H1 (cell line): ENCODE measurements at regions not wholly inside any gene's neighbourhood (a gene's known extent, or its start where the extent isn't known, plus 50 kb on each side); places are given as distances from the start of the nearest gene placed in this dataset.
A peak's percentile ranks its signal among the peaks of the same experiment; 100 is the strongest.

Experiments
- CTCF ChIA-PET: fragments of 300-600 bp; sonication (Branson Sonifier 250); formaldehyde crosslinking; loops from one replicate; lab custom pipeline; 2021; ENCODE audit not compliant: partially characterized antibody; lab: Charles Lee
- POLR2A ChIA-PET: fragments of 300-600 bp; sonication (Branson Sonifier 250); formaldehyde crosslinking; loops from one replicate; lab custom pipeline; 2021; ENCODE audit warnings: inconsistent platforms; ENCODE audit not compliant: partially characterized antibody; lab: Charles Lee
- DNase-seq, 2 experiments: peaks; one replicate each; pipeline versions ENCODE4 v3.0.0 to v3.0.0-alpha.2; 2010 to 2022; ENCODE audit warnings: low spot score in 2 of 2, low read depth in 1 of 2, mixed read lengths in 1 of 2
- FAIRE-seq: peaks from 2 replicates; lab custom pipeline; 2011; peaks lifted over from hg19 to GRCh38; lab: Jason Lieb, UNC
- H2AFZ ChIP-seq: 2 replicates; pipeline ENCODE4 v1.8.1; 2012; ENCODE audit warnings: low read length, inconsistent platforms
- H2AK5ac ChIP-seq: 2 replicates; pipeline ENCODE4 v1.6.1; 2013; ENCODE audit warnings: low read depth, low read length
- H2BK120ac ChIP-seq: replicated peaks from 2 replicates; pipeline ENCODE3; 2013; ENCODE audit warnings: low read depth, low read length, inconsistent platforms
- H2BK12ac ChIP-seq: 2 replicates; pipeline ENCODE4 v1.6.1; 2013; ENCODE audit warnings: low read depth, low read length
- H2BK15ac ChIP-seq: 2 replicates; pipeline ENCODE4 v1.6.1; 2013; ENCODE audit warnings: low read length
- H2BK20ac ChIP-seq: 2 replicates; pipeline ENCODE4 v1.6.1; 2013; ENCODE audit warnings: low read length
- H2BK5ac ChIP-seq: 2 replicates; pipeline ENCODE4 v1.6.1; 2013; ENCODE audit warnings: low read depth, low read length
- H3K14ac ChIP-seq: 2 replicates; pipeline ENCODE4 v1.6.1; 2013; ENCODE audit warnings: inconsistent platforms; ENCODE audit not compliant: insufficient read length
- H3K18ac ChIP-seq: 2 replicates; pipeline ENCODE4 v1.6.1; 2013; ENCODE audit warnings: low read length; ENCODE audit errors: extremely low read depth
- H3K23ac ChIP-seq: 2 replicates; pipeline ENCODE4 v1.6.1; 2013; ENCODE audit warnings: inconsistent platforms; ENCODE audit not compliant: insufficient read length
- H3K23me2 ChIP-seq: 2 replicates; pipeline ENCODE4 v1.6.1; 2013; ENCODE audit warnings: low read depth, low read length
- H3K27ac ChIP-seq: 2 replicates; pipeline ENCODE4 v1.6.1; 2011; ENCODE audit warnings: low read depth, low read length, inconsistent platforms
- H3K27me3 ChIP-seq, 4 experiments: replicated peaks in 1 of 4; 1 replicate in 1 of 4; 2 replicates in 3 of 4; pipeline versions ENCODE4 v1.6.1 to v1.8.1; 2011 to 2013; ENCODE audit warnings: low read length in 3 of 4, mild to moderate bottlenecking in 3 of 4, inconsistent platforms in 2 of 4, mixed read lengths in 2 of 4, moderate library complexity in 1 of 4; ENCODE audit not compliant: control insufficient read depth in 3 of 4, insufficient read depth in 3 of 4; ENCODE audit errors: extremely low read depth in 1 of 4
- H3K36me3 ChIP-seq, 4 experiments: 2 replicates each; pipeline versions ENCODE4 v1.6.1 to v1.8.1; 2011 to 2013; ENCODE audit warnings: mild to moderate bottlenecking in 4 of 4, low read length in 3 of 4, moderate library complexity in 2 of 4, control low read depth in 1 of 4, inconsistent platforms in 1 of 4; ENCODE audit not compliant: insufficient read depth in 4 of 4, control insufficient read depth in 2 of 4
- H3K4ac ChIP-seq: replicated peaks from 2 replicates; pipeline ENCODE3; 2013; ENCODE audit warnings: low read length, low read depth, mixed read lengths, inconsistent platforms; ENCODE audit not compliant: insufficient read length
- H3K4me1 ChIP-seq, 4 experiments: replicated peaks in 1 of 4; 1 replicate in 1 of 4; 2 replicates in 3 of 4; pipeline versions ENCODE4 v1.6.1 to v1.8.1; 2011 to 2013; ENCODE audit warnings: low read length in 3 of 4, inconsistent platforms in 2 of 4, mixed read lengths in 1 of 4; ENCODE audit not compliant: insufficient read depth in 4 of 4, control insufficient read depth in 3 of 4
- H3K4me2 ChIP-seq, 2 experiments: 2 replicates each; pipeline versions ENCODE4 v1.6.1 to v1.8.1; 2011 to 2013; ENCODE audit warnings: low read depth in 2 of 2, low read length in 2 of 2, control low read depth in 1 of 2, inconsistent platforms in 1 of 2, mild to moderate bottlenecking in 1 of 2; ENCODE audit not compliant: insufficient read depth in 1 of 2
- H3K4me3 ChIP-seq, 4 experiments: fragments of 200-600, 300-600 bp in 1 of 4; sonication (generic), shearing (Covaris generic), sonication (Bioruptor Twin) in 1 of 4; 2 replicates each; pipeline versions ENCODE4 v1.5.1 to v1.8.1; 2011 to 2016; ENCODE audit warnings: low read length in 4 of 4, low read depth in 3 of 4, control low read depth in 2 of 4, inconsistent platforms in 2 of 4, mild to moderate bottlenecking in 2 of 4, mixed read lengths in 1 of 4, moderate library complexity in 1 of 4; ENCODE audit not compliant: insufficient read depth in 2 of 4; ENCODE audit errors: extremely low read depth in 1 of 4
- H3K56ac ChIP-seq: replicated peaks from 2 replicates; pipeline ENCODE3; 2013; ENCODE audit warnings: low read depth, mild to moderate bottlenecking, mixed read lengths, low read length, inconsistent platforms; ENCODE audit not compliant: insufficient read length
- H3K79me1 ChIP-seq: 2 replicates; pipeline ENCODE4 v1.6.1; 2013; ENCODE audit warnings: low read depth, low read length, control low read depth
- H3K79me2 ChIP-seq, 2 experiments: 2 replicates each; pipeline versions ENCODE4 v1.6.1 to v1.8.1; 2012 to 2013; ENCODE audit warnings: low read length in 2 of 2, mild to moderate bottlenecking in 2 of 2, inconsistent platforms in 1 of 2; ENCODE audit not compliant: insufficient read depth in 2 of 2, control insufficient read depth in 1 of 2
- H3K9ac ChIP-seq, 4 experiments: replicated peaks in 1 of 4; 1 replicate in 1 of 4; 2 replicates in 3 of 4; pipeline versions ENCODE4 v1.6.1 to v1.8.1; 2011 to 2013; ENCODE audit warnings: low read depth in 3 of 4, low read length in 3 of 4, control low read depth in 2 of 4, mild to moderate bottlenecking in 2 of 4, moderate library complexity in 2 of 4, inconsistent platforms in 1 of 4; ENCODE audit errors: extremely low read depth in 1 of 4
- H3K9me3 ChIP-seq, 2 experiments: 2 replicates each; pipeline versions ENCODE4 v1.6.1 to v1.8.1; 2012 to 2013; ENCODE audit warnings: mild to moderate bottlenecking in 2 of 2, moderate library complexity in 2 of 2, control low read depth in 1 of 2, inconsistent platforms in 1 of 2, low read depth in 1 of 2, low read length in 1 of 2, mixed read lengths in 1 of 2; ENCODE audit not compliant: insufficient read depth in 2 of 2
- H4K20me1 ChIP-seq, 2 experiments: replicated peaks in 1 of 2; 2 replicates each; pipeline versions ENCODE3 to v1.8.1; 2011 to 2013; ENCODE audit warnings: inconsistent platforms in 2 of 2, low read length in 2 of 2, mild to moderate bottlenecking in 1 of 2; ENCODE audit not compliant: insufficient read depth in 2 of 2, control insufficient read depth in 1 of 2
- H4K5ac ChIP-seq: 2 replicates; pipeline ENCODE4 v1.6.1; 2013; ENCODE audit warnings: low read length, low read depth, mixed read lengths, inconsistent platforms; ENCODE audit not compliant: insufficient read length
- H4K8ac ChIP-seq: 2 replicates; pipeline ENCODE4 v1.8.0; 2013; ENCODE audit warnings: mild to moderate bottlenecking, moderate library complexity, low read length, inconsistent platforms; ENCODE audit not compliant: insufficient read depth; ENCODE audit errors: extremely low read depth
- H4K91ac ChIP-seq: replicated peaks from 2 replicates; pipeline ENCODE3; 2013; ENCODE audit warnings: low read length, mixed read lengths, inconsistent platforms; ENCODE audit not compliant: insufficient read length
- RAD21 ChIP-seq, 2 experiments: IDR thresholded peaks in 1 of 2; conservative IDR thresholded peaks in 1 of 2; 2 replicates each; pipeline ENCODE4 v1.6.1; 2011; ENCODE audit warnings: low read depth in 2 of 2, low read length in 2 of 2, improper control_type of control experiment in 1 of 2, inconsistent platforms in 1 of 2, mild to moderate bottlenecking in 1 of 2, moderate library complexity in 1 of 2
- SP4 ChIP-seq: IDR thresholded peaks from 2 replicates; pipeline ENCODE4 v1.6.1; 2012; ENCODE audit warnings: low read length, inconsistent platforms
- TBP ChIP-seq: IDR thresholded peaks from 2 replicates; pipeline ENCODE4 v1.6.1; 2011; ENCODE audit warnings: low read depth, low read length, improper control_type of control experiment
- USF2 ChIP-seq: IDR thresholded peaks from 2 replicates; pipeline ENCODE4 v1.6.1; 2011; ENCODE audit warnings: low read length, improper control_type of control experiment
- WGBS, 2 experiments: shearing (Covaris generic) in 1 of 2; methylation state at CpG; one replicate each; pipeline versions ENCODE4 v1.1.6 to v1.1.7; 2013 to 2015; ENCODE audit warnings: low lambda C conversion rate in 2 of 2, mixed read lengths in 2 of 2, inconsistent platforms in 1 of 2, low coverage in 1 of 2, missing lambda C conversion rate in 1 of 2; ENCODE audit not compliant: insufficient replicate concordance in 2 of 2, insufficient coverage in 1 of 2, insufficient read length in 1 of 2; ENCODE audit errors: extremely low coverage in 1 of 2, missing lambda C conversion rate in 1 of 2; 5-methylcytosine and 5-hydroxymethylcytosine counted together

GRCh38 chr5:60494144-60494543 is 205.8 kb downstream of the DEPDC1B start:
- H2BK12ac ChIP-seq, result no peak overlapping the region
- H3K36me3 ChIP-seq, result no peaks in the 10 kb centered on the region
- H3K9me3 ChIP-seq, result no peaks in the 10 kb centered on the region
- no peak overlapping the region for H3K56ac ChIP-seq
- no peak overlapping the region for H4K91ac ChIP-seq
- POLR2A ChIA-PET, result no interaction called here
- no peak overlapping the region for H4K8ac ChIP-seq
- H3K23me2 ChIP-seq, result no peaks in the 10 kb centered on the region
- no peak overlapping the region for H3K4ac ChIP-seq
- no peak overlapping the region for H3K14ac ChIP-seq
- peaks cover 0 to 3% (median 0%) of the 10 kb centered on the region in 4 experiments; a peak in 1 of 7 replicates for H3K4me1 ChIP-seq
- H2AFZ ChIP-seq, result no peak overlapping the region
- H2AK5ac ChIP-seq, result no peak overlapping the region
- H3K23ac ChIP-seq, result no peak overlapping the region
- CTCF ChIA-PET, result interaction anchor here (0.6 to 1.2 kb wide), 2 partner anchors 10 to 667 kb away, joined by 3 read pairs; no protein-coding TSS in a partner anchor
- no peak overlapping the region for H2BK120ac ChIP-seq
- no peak for TF ChIP-seq USF2
- no peak for TF ChIP-seq TBP
- TF ChIP-seq SP4, result no peak
- TF ChIP-seq RAD21 (IDR thresholded peaks at IDR 0.05 in 1 of 2, conservative IDR thresholded peaks at IDR 0.05 in 1 of 2; ENCODE audit: low read depth in 2 of 2, low read length in 2 of 2), result 0 out of 4 replicates have a peak, but pooled peaks of 1 of the 2 experiments have one; percentile 9
- no peaks in the 10 kb centered on the region for H3K79me1 ChIP-seq
- WGBS, 2 experiments, result 64% methylated on average over 3 of the region's 3 CpGs; no CpG with 5 or more reads in 1 of the 2 experiments
- H2BK5ac ChIP-seq, result no peak overlapping the region
- H3K79me2 ChIP-seq, result no peaks in the 10 kb centered on the region
- FAIRE-seq (no peak), DNase-seq (no peak)
- no peaks in the 10 kb centered on the region for H3K27me3 ChIP-seq
- H2BK15ac ChIP-seq, result no peak overlapping the region
- no peak overlapping the region for H4K5ac ChIP-seq
- no peaks in the 10 kb centered on the region for H4K20me1 ChIP-seq
- no peak overlapping the region for H3K27ac ChIP-seq
- no peak overlapping the region for H3K4me3 ChIP-seq
- no peak overlapping the region for H3K4me2 ChIP-seq
- H3K9ac ChIP-seq, result no peak overlapping the region
- no peak overlapping the region for H2BK20ac ChIP-seq
- H3K18ac ChIP-seq, result no peak overlapping the region
